ENCODE measurements at regions not wholly inside any gene's neighbourhood (a gene's known extent, or its start where the extent isn't known, plus 50 kb on each side); places are given as distances from the start of the nearest gene placed in this dataset.
A peak's percentile ranks its signal among the peaks of the same experiment; 100 is the strongest.
"Not testable (repeated sequence)": the region's sequence is repeated elsewhere in the genome, so short reads cannot be mapped to it uniquely, and the experiment has no call there.

GRCh38 chr2:116922414-116922813 is 892.1 kb upstream of the DDX18 start:
- DNase-seq (ENCODE audit: low spot score), result no peak

DNA sequence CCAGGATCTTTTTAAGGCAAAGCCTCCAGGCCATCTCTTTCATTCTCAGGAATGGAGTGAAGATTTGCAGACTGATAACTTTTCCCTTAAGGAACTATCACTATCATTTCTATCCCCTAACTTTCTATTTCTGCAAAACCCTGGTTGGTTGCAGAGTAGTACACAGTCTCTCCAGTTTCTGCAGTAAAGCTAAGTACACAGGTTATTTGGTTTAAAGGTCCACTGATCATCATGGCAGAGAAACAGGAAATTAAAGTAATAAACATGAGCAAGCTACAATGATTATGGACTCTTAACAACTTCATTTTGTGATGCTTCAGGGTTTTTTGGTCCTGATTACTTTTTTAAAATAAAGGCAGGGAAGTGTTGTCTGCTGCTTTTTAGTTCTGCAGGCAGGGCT is 890.0 kb upstream of the DDX18 start:
- DNase-seq (ENCODE audit: low spot score), result no peak

GRCh38 chr2:116935097-116935814 is 879.2 kb upstream of the DDX18 start:
- DNase-seq (ENCODE audit: low spot score), result no peak

- DNase-seq (ENCODE audit: low spot score), result no peak
These were observed 866.2 kb upstream of the DDX18 start for GRCh38 chr2:116948258-116948657.

GRCh38 chr2:116949249-116949648 is 865.2 kb upstream of the DDX18 start:
- DNase-seq (ENCODE audit: low spot score), result no peak

- DNase-seq (ENCODE audit: low spot score), result peak; percentile 28
These were observed 862.2 kb upstream of the DDX18 start for GRCh38 chr2:116952254-116952653.

DNA sequence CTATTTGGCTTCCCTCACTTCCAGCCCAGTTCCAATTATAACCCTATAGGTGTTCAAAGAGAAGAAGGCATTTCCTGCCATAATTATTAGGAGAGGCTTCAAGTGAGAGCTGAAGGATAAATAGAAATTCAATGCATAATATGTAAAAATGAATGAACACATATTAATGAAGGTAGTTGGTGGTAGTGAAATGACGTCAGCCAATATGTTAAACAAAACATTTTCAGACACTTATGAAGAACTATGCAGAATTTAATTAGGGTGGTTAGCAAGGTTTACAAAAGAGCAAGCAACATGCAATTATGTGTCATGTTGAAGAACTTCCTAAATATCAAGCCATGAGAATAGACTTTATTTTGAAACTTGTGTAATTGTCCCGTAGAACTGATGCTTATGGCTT is 858.8 kb upstream of the DDX18 start:
- DNase-seq (ENCODE audit: low spot score), result no peak

DNA sequence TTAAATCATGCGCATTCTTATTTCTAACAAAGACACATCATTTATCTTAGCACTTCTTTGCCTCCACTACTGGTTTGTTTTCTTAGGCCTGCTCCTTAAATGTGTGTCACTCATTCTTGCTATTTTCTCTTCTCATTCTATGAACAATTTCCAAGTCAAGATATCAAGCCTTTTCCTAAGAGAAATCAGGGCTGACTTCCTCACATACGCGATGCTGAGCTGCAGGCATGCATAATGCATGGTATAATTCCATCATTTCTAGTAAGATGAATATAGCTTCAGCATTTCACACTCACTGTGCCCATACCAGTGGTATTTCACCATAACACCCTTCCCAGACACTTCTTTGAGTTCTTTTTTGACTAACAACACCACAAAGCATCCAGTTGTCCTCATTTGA is 838.9 kb upstream of the DDX18 start:
- no peak for DNase-seq (ENCODE audit: low spot score)

DNA sequence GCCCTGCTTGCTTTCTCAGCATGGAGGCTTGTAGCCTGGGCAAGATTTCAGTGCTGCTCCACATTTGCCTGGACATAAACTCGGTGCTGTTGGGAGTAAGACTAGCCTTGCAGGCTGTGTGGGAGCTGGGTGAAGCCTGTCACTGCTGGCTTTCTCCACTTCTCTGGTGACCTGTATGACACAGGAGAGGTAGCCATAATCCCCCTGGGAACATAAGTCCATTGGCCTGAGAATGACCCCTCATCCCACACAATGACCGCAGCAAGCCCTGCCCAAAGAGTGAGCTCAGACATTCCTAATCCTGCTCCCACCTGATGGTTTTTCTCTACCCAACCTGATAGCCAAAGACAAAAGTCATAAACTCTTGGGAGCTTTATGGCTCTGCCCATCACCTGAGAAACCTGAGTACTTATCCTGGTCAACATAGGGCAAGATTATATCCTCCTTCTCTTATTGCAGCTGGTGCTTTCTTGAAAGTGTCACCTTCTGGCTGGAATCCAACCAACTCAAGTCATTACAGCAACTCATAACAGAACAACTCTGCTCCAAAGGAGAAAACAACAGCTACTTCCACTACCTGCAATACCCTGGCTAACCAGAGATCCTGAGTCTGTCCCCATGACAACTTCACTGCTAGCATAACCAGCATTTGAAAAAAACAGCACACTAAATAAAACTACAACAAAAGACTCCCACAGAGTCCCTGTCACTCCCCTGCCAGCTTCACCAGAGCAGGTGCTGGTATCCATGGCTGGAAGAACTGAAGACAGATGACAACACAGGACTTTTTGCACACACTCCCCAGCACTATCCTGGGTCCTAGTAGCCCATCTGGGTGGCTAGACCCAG is 834.4 kb upstream of the DDX18 start:
- DNase-seq (ENCODE audit: low spot score), result no peak

- no peak for DNase-seq (ENCODE audit: low spot score)
These were observed 827.0 kb upstream of the DDX18 start for GRCh38 chr2:116987447-116987846.

DNA sequence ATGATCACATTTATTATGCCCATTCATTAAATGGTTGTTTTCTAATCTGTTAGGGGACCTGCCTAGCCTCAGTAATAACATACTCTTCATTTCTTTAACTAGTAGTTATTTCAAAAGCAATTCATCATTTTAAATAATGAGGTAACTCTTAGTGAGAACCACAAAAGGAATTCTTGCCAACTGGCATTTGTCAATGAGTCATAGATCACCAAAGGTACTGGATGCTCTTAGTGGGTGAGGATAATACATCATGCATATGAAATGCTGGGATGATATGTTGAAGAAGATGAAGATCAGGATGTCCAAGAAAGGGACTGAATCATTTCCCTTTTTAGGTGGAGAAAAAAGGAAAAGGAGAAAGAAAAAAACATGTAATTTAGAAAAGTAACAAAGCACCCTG is 826.2 kb upstream of the DDX18 start:
- peak; percentile 37 for DNase-seq (ENCODE audit: low spot score)

- no peak for DNase-seq (ENCODE audit: low spot score)
These were observed 795.1 kb upstream of the DDX18 start for GRCh38 chr2:117019357-117019756.

- no peak for DNase-seq (ENCODE audit: low spot score)
These were observed 786.8 kb upstream of the DDX18 start for GRCh38 chr2:117027646-117028045.

- not testable (repeated sequence) for DNase-seq (ENCODE audit: low spot score)
These were observed 785.8 kb upstream of the DDX18 start for GRCh38 chr2:117028708-117029107.

- no peak for DNase-seq (ENCODE audit: low spot score)
These were observed 758.8 kb upstream of the DDX18 start for GRCh38 chr2:117055499-117056375.

DNA sequence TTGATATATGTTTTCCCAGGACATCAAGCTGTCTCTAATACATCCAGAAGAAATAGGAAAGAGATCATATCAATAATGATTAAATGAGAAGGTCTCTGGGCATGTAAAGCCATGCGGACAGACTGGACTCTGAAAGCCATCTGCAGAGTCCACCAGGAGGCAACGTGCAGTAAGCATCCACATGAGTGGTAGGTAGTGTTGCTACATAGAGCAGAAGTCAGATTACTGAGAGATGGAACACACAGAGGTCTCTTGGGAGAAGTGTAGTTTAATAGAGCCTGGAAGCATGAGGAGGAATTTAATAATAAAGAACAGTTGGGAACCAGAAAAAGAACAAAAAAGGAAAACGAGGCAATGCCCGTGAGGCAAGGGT is 758.1 kb upstream of the DDX18 start:
- no peak for DNase-seq (ENCODE audit: low spot score)

DNA sequence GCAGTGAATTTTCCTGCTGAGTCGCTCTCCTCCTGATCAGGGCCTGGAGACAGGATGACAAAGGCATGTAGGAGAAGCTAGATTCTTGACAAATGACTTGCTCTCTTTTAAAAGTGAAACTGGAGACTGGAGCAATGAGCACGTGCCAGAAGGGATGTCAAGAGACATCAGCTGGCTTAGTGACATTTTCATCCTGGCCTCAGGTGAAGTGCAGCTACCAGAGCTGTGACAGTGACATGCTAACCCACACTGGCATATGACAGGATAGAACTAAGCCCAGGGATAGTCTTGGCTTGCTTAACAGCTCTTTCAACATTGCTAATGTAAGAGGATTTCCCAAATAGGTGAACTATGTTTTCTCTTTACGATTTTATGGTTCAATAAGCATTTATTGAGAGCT is 757.5 kb upstream of the DDX18 start:
- DNase-seq (ENCODE audit: low spot score), result no peak

- DNase-seq (ENCODE audit: low spot score), result peak; percentile 8
These were observed 756.1 kb upstream of the DDX18 start for GRCh38 chr2:117058366-117058765.

DNA sequence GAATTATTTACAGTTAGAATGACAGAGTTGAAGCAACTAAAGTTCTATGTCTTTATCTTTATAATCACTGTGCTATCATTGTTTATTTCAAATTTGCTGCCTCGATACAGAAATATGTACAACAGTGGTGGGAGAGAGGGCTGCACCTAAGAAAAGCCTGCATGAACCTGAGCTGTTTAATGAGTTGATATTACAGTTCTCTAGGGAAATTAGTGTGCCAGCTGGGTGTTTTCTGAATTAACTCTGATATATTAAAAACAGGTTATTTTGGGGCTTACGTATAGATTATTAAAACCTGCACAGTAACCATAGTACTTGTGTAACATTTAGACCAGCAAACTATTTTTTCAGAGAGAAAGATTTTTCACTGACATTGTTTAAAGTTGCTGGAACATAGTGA is 750.5 kb upstream of the DDX18 start:
- no peak for DNase-seq (ENCODE audit: low spot score)

GRCh38 chr2:117065912-117066311 is 748.6 kb upstream of the DDX18 start:
- no peak for DNase-seq (ENCODE audit: low spot score)

DNA sequence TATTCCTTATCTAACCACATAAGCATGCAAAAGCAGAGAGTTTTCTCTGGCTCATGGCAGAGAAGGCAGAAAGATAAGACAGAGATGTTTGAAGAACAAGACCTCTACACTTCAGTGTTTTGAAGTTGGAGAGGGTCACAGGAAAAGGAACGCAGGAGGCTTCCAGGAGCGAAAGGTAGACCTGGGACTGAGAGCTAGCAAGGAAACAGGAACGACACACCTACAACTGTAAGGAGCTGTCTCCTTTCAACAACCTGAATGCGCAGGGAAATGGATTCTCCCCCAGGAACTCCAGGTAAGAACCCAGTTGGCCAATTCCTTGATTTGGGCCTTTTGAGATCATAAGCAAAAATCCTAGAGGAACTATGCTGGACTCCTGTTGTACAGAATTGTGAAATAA is 746.6 kb upstream of the DDX18 start:
- DNase-seq (ENCODE audit: low spot score), result no peak

DNA sequence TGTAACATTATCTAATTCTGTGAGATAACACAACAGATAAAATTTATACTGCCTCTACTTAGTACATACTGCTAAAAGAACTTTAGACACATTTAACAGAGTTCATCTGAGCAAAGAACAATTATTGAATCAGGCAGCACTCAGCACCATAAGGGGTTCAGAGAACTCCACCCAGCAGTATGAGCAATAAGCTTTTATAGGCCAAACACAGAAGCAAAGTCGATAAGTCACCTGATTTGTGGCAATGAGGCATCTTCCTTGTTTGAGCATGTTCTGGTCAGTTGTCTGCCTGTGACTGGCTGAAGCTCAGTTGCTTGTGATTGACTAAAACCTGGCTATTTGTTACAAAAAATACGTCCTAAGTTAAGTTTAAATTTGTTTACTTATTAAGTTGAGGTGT is 746.1 kb upstream of the DDX18 start:
- DNase-seq (ENCODE audit: low spot score), result no peak
